Osteoblast (primary cell): ENCODE measurements at regions not wholly inside any gene's neighbourhood (a gene's known extent, or its start where the extent isn't known, plus 50 kb on each side); places are given as distances from the start of the nearest gene placed in this dataset.
A peak's percentile ranks its signal among the peaks of the same experiment; 100 is the strongest.

Experiments
- DNase-seq: peaks from one replicate; pipeline ENCODE4 v3.0.0; 2011; ENCODE audit warnings: low spot score, mixed read lengths; ENCODE audit not compliant: insufficient read length; ENCODE audit errors: missing footprints
- H2AFZ ChIP-seq: 2 replicates; pipeline ENCODE4 v1.6.0; 2011; ENCODE audit warnings: mild to moderate bottlenecking, low read length
- H3K27ac ChIP-seq: 2 replicates; pipeline ENCODE4 v1.5.1; 2011; ENCODE audit warnings: mild to moderate bottlenecking, low read depth, low read length, moderate library complexity
- H3K27me3 ChIP-seq: 2 replicates; pipeline ENCODE4 v1.6.0; 2012; ENCODE audit warnings: mild to moderate bottlenecking, control low read depth, inconsistent platforms, low read length, moderate library complexity; ENCODE audit not compliant: insufficient read depth
- H3K36me3 ChIP-seq: 2 replicates; pipeline ENCODE4 v1.5.1; 2011; ENCODE audit warnings: mild to moderate bottlenecking, low read length, control low read depth, moderate library complexity; ENCODE audit not compliant: insufficient read depth
- H3K4me1 ChIP-seq: 2 replicates; pipeline ENCODE4 v1.5.1; 2011; ENCODE audit warnings: mild to moderate bottlenecking, low read length, control low read depth, moderate library complexity; ENCODE audit not compliant: insufficient read depth
- H3K4me2 ChIP-seq: 2 replicates; pipeline ENCODE4 v1.6.0; 2011; ENCODE audit warnings: mild to moderate bottlenecking, low read length; ENCODE audit not compliant: insufficient read depth
- H3K4me3 ChIP-seq: fragments of 200-600 bp; sonication (generic); 3 replicates; pipeline ENCODE4 v1.5.1; 2012; ENCODE audit warnings: mild to moderate bottlenecking, low read length, inconsistent platforms; ENCODE audit not compliant: insufficient read depth
- H3K79me2 ChIP-seq: 2 replicates; pipeline ENCODE4 v1.6.0; 2012; ENCODE audit warnings: mild to moderate bottlenecking, low read length, control low read depth, inconsistent platforms; ENCODE audit not compliant: insufficient read depth
- H3K9me3 ChIP-seq: 2 replicates; pipeline ENCODE4 v1.5.1; 2011; ENCODE audit warnings: low read depth, low read length, control low read depth
- H4K20me1 ChIP-seq: 2 replicates; pipeline ENCODE4 v1.6.0; 2012; ENCODE audit warnings: mild to moderate bottlenecking, low read length, control low read depth; ENCODE audit not compliant: insufficient read depth
- CTCF ChIP-seq: IDR thresholded peaks from 2 replicates; pipeline ENCODE4 v1.5.1; 2011; ENCODE audit warnings: mild to moderate bottlenecking, low read depth, low read length, moderate library complexity; ENCODE audit errors: extremely low read depth

- Histone ChIP-seq H3K4me2 (no peak overlapping the region), H2AFZ (no peak overlapping the region)
These were observed 222.0 kb upstream of the KLF4 start for GRCh38 chr9:107711542-107711941.

GRCh38 chr9:107710953-107711352, 221.4 kb upstream of the KLF4 start:
- no peak overlapping the region for H2AFZ ChIP-seq
- H3K9me3 ChIP-seq, result no peaks in the 10 kb centered on the region
- H3K27ac ChIP-seq, result no peak overlapping the region
- H3K4me1 ChIP-seq, result peaks cover 40% of the 10 kb centered on the region
- no peaks in the 10 kb centered on the region for H3K79me2 ChIP-seq
- no peak for DNase-seq
- no peaks in the 10 kb centered on the region for H4K20me1 ChIP-seq
- H3K36me3 ChIP-seq, result no peaks in the 10 kb centered on the region
- no peaks in the 10 kb centered on the region for H3K27me3 ChIP-seq
- TF ChIP-seq CTCF, result no peak
- H3K4me2 ChIP-seq, result no peak overlapping the region
- no peak overlapping the region for H3K4me3 ChIP-seq

More at GRCh38 chr9:107711542-107711941, 222.0 kb upstream of the KLF4 start:
- TF ChIP-seq CTCF, result no peak
- no peak overlapping the region for H3K4me3 ChIP-seq
- H4K20me1 ChIP-seq, result no peaks in the 10 kb centered on the region
- no peaks in the 10 kb centered on the region for H3K79me2 ChIP-seq
- peaks cover 37% of the 10 kb centered on the region for H3K4me1 ChIP-seq
- no peaks in the 10 kb centered on the region for H3K27me3 ChIP-seq
- H3K27ac ChIP-seq, result no peak overlapping the region
- no peaks in the 10 kb centered on the region for H3K36me3 ChIP-seq
- DNase-seq, result peak; percentile 76
- no peaks in the 10 kb centered on the region for H3K9me3 ChIP-seq

GRCh38 chr9:107710546-107710945, 221.0 kb upstream of the KLF4 start:
- Histone ChIP-seq H3K27ac (no peak overlapping the region), H3K79me2 (no peaks in the 10 kb centered on the region), H3K27me3 (no peaks in the 10 kb centered on the region), H3K9me3 (no peaks in the 10 kb centered on the region), H3K4me1 (peaks cover 40% of the 10 kb centered on the region), H4K20me1 (no peaks in the 10 kb centered on the region), H3K4me2 (no peak overlapping the region), H2AFZ (no peak overlapping the region), H3K4me3 (no peak overlapping the region), H3K36me3 (no peaks in the 10 kb centered on the region)
- no peak for DNase-seq
- no peak for TF ChIP-seq CTCF

GRCh38 chr9:107708791-107709190, 219.2 kb upstream of the KLF4 start:
- H4K20me1 ChIP-seq, result no peaks in the 10 kb centered on the region
- no peaks in the 10 kb centered on the region for H3K9me3 ChIP-seq
- no peaks in the 10 kb centered on the region for H3K79me2 ChIP-seq
- no peaks in the 10 kb centered on the region for H3K36me3 ChIP-seq
- TF ChIP-seq CTCF, result no peak
- H3K4me2 ChIP-seq, result no peak overlapping the region
- H2AFZ ChIP-seq, result no peak overlapping the region
- H3K4me3 ChIP-seq, result no peak overlapping the region
- peaks cover 45% of the 10 kb centered on the region for H3K4me1 ChIP-seq
- H3K27ac ChIP-seq, result no peak overlapping the region
- no peaks in the 10 kb centered on the region for H3K27me3 ChIP-seq
- DNase-seq, result no peak
